ENCODE measurements at regions not wholly inside any gene's neighbourhood (a gene's known extent, or its start where the extent isn't known, plus 50 kb on each side); places are given as distances from the start of the nearest gene placed in this dataset.

GRCh38 chr12:91663744-91664143 is 481.1 kb upstream of the DCN start:
- TF ChIP-seq CTCF (conservative IDR thresholded peaks at IDR 0.05) = no peak
- TF ChIP-seq EZH2 (IDR thresholded peaks at IDR 0.05; ENCODE audit: low read depth) = no peak

Measured in PC-9 (cell line).